ENCODE measurements at regions not wholly inside any gene's neighbourhood (a gene's known extent, or its start where the extent isn't known, plus 50 kb on each side); places are given as distances from the start of the nearest gene placed in this dataset.

- TF ChIP-seq ZNF425 (CRISPR knock-in tag; conservative IDR thresholded peaks at IDR 0.05) (no peak), CTCF (IDR thresholded peaks at IDR 0.05) (no peak), SP1 (CRISPR knock-in tag; conservative IDR thresholded peaks at IDR 0.05) (no peak), NFYB (CRISPR knock-in tag; conservative IDR thresholded peaks at IDR 0.05; ENCODE audit: low read depth) (no peak)
Observed at GRCh38 chr4:52431410-52431809, 227.7 kb downstream of the USP46 start.
